Left ventricle myocardium inferior (tissue), 1 donor: ENCODE measurements at regions not wholly inside any gene's neighbourhood (a gene's known extent, or its start where the extent isn't known, plus 50 kb on each side); places are given as distances from the start of the nearest gene placed in this dataset.

Experiments used
- DNase-seq: peaks from one replicate; pipeline ENCODE4 v3.0.0-alpha.2; 2020
- H3K27ac ChIP-seq: fragments of 200-600 bp; replicated peaks from 2 replicates; pipeline ENCODE4 v1.8.0; 2021
- H3K27me3 ChIP-seq: fragments of 200-600 bp; 2 replicates; pipeline ENCODE4 v1.8.0; 2021; ENCODE audit warnings: low read depth
- H3K36me3 ChIP-seq: fragments of 200-600 bp; 2 replicates; pipeline ENCODE4 v1.8.0; 2021
- H3K4me1 ChIP-seq: fragments of 200-600 bp; 2 replicates; pipeline ENCODE4 v1.8.0; 2021
- H3K4me3 ChIP-seq: fragments of 200-600 bp; 2 replicates; pipeline ENCODE4 v1.8.0; 2021; ENCODE audit warnings: mild to moderate bottlenecking, moderate library complexity
- H3K9me3 ChIP-seq: fragments of 200-600 bp; replicated peaks from 2 replicates; pipeline ENCODE4 v1.8.0; 2021
- CTCF ChIP-seq: fragments of 200-600 bp; IDR thresholded peaks from 2 replicates; pipeline ENCODE4 v1.8.0; 2021; ENCODE audit warnings: antibody characterized with exemption, mild to moderate bottlenecking, borderline replicate concordance
- intact Hi-C: fragments of 100-400 bp; cut with micrococcal nuclease; formaldehyde crosslinking; loops from one replicate; pipeline ENCODE4 v1.11.0; 2022
- donor health status: DM: no; HTN: yes; CAD: no; lungs with severe emphysema.

- intact Hi-C loops: no loop called here
- DNase-seq: no peak
- no peaks in the 10 kb centered on the region for H3K4me1 ChIP-seq
Observed at GRCh38 chr18:76307293-76307690, 187.8 kb downstream of the ZNF516 start.

GRCh38 chr18:76306685-76307292 is 188.3 kb downstream of the ZNF516 start:
- intact Hi-C loops: no loop called here
- H3K36me3 ChIP-seq: no peaks in the 10 kb centered on the region
- H3K27me3 ChIP-seq: no peaks in the 10 kb centered on the region
- no peak overlapping the region for H3K27ac ChIP-seq
- no peaks in the 10 kb centered on the region for H3K4me1 ChIP-seq
- H3K4me3 ChIP-seq: no peak overlapping the region
- no peaks in the 10 kb centered on the region for H3K9me3 ChIP-seq
- no peak for DNase-seq
- TF ChIP-seq CTCF: no peak

More at GRCh38 chr18:76307293-76307690, 187.8 kb downstream of the ZNF516 start:
- TF ChIP-seq CTCF: no peak
- no peaks in the 10 kb centered on the region for H3K36me3 ChIP-seq
- no peaks in the 10 kb centered on the region for H3K9me3 ChIP-seq
- no peaks in the 10 kb centered on the region for H3K27me3 ChIP-seq
- H3K27ac ChIP-seq: no peak overlapping the region
- no peak overlapping the region for H3K4me3 ChIP-seq

- DNase-seq: no peak
- no peak overlapping the region for H3K27ac ChIP-seq
- no peaks in the 10 kb centered on the region for H3K4me1 ChIP-seq
- TF ChIP-seq CTCF: no peak
- no peak overlapping the region for H3K4me3 ChIP-seq
- H3K27me3 ChIP-seq: no peaks in the 10 kb centered on the region
- no peaks in the 10 kb centered on the region for H3K36me3 ChIP-seq
- intact Hi-C loops: no loop called here
- H3K9me3 ChIP-seq: peaks cover 32% of the 10 kb centered on the region
Observed at GRCh38 chr18:76285866-76286265, 209.2 kb downstream of the ZNF516 start.

- Histone ChIP-seq H3K27me3 (peaks cover 14% of the 10 kb centered on the region), H3K27ac (no peak overlapping the region), H3K4me1 (no peaks in the 10 kb centered on the region), H3K36me3 (no peaks in the 10 kb centered on the region), H3K9me3 (peaks cover 11% of the 10 kb centered on the region), H3K4me3 (no peak overlapping the region)
- TF ChIP-seq CTCF: no peak
- no peak for DNase-seq
- intact Hi-C loops: no loop called here
Observed at GRCh38 chr18:76281565-76281964, 213.5 kb downstream of the ZNF516 start.

GRCh38 chr18:76277801-76278200 is 217.2 kb downstream of the ZNF516 start:
- no peak for TF ChIP-seq CTCF
- peaks cover 32% of the 10 kb centered on the region for H3K27me3 ChIP-seq
- no peak overlapping the region for H3K27ac ChIP-seq
- no peaks in the 10 kb centered on the region for H3K4me1 ChIP-seq
- peaks cover 11% of the 10 kb centered on the region for H3K9me3 ChIP-seq
- H3K36me3 ChIP-seq: no peaks in the 10 kb centered on the region
- H3K4me3 ChIP-seq: no peak overlapping the region
- no peak for DNase-seq
- intact Hi-C loops: no loop called here
